Peyer's patch (tissue), 4 donors: ENCODE measurements at regions not wholly inside any gene's neighbourhood (a gene's known extent, or its start where the extent isn't known, plus 50 kb on each side); places are given as distances from the start of the nearest gene placed in this dataset.

Experiments
- DNase-seq, 3 donors: peaks; one replicate each; pipeline ENCODE4 v3.0.0-alpha.2; 2017 to 2019
- H3K27ac ChIP-seq, 4 donors: fragments of 200-600 bp; sonication (generic); one replicate each; pipeline ENCODE4 v1.5.1; 2016 to 2019
- H3K27me3 ChIP-seq, 2 donors: fragments of 200-600 bp; sonication (generic); one replicate each; pipeline ENCODE4 v1.5.1; 2019
- H3K36me3 ChIP-seq, 3 donors: fragments of 200-600 bp; sonication (generic); one replicate each; pipeline ENCODE4 v1.5.1; 2016 to 2019
- H3K4me1 ChIP-seq, 4 donors: fragments of 200-600 bp; sonication (generic); one replicate each; pipeline ENCODE4 v1.5.1; 2016 to 2019
- H3K4me3 ChIP-seq, 4 donors: fragments of 200-600 bp; sonication (generic); 1 replicate in 3 of 4; 2 replicates in 1 of 4; pipeline ENCODE4 v1.5.1; 2016 to 2019; ENCODE audit warnings: mild to moderate bottlenecking in 1 of 4
- H3K9me3 ChIP-seq, 4 donors: fragments of 200-600 bp; sonication (generic); one replicate each; pipeline ENCODE4 v1.5.1; 2016 to 2019; ENCODE audit warnings: mild to moderate bottlenecking in 1 of 4
- CTCF ChIP-seq, 6 experiments: fragments of 450-650 bp in 4 of 6; fragments of 200-600 bp in 2 of 6; sonication (generic) in 1 of 6; IDR thresholded peaks; one replicate each; pipeline ENCODE4 v1.5.1; 2017 to 2019; ENCODE audit warnings: antibody characterized with exemption in 6 of 6, mild to moderate bottlenecking in 3 of 6, moderate library complexity in 1 of 6
- POLR2A ChIP-seq, 2 donors: fragments of 450-650 bp; IDR thresholded peaks; one replicate each; pipeline ENCODE4 v1.5.1; 2017; ENCODE audit warnings: antibody characterized with exemption in 2 of 2, mild to moderate bottlenecking in 2 of 2, moderate library complexity in 2 of 2

- H3K4me1 ChIP-seq, result no peaks in the 10 kb centered on the region
- H3K27ac ChIP-seq, result no peak overlapping the region
- DNase-seq, result no peak
- TF ChIP-seq CTCF (IDR thresholded peaks at IDR 0.05), result no peak
- TF ChIP-seq POLR2A (IDR thresholded peaks at IDR 0.05), result no peak
- H3K27me3 ChIP-seq, result no peaks in the 10 kb centered on the region
- H3K9me3 ChIP-seq, result no peaks in the 10 kb centered on the region
- no peaks in the 10 kb centered on the region for H3K36me3 ChIP-seq
- H3K4me3 ChIP-seq, result no peak overlapping the region
Observed at GRCh38 chr4:83692028-83692427, 156.1 kb downstream of the GPAT3 start.

- Histone ChIP-seq H3K36me3 (no peaks in the 10 kb centered on the region), H3K27me3 (no peaks in the 10 kb centered on the region), H3K9me3 (no peaks in the 10 kb centered on the region), H3K27ac (no peak overlapping the region), H3K4me3 (no peak overlapping the region), H3K4me1 (no peaks in the 10 kb centered on the region)
- no peak for DNase-seq
- no peak for TF ChIP-seq POLR2A (IDR thresholded peaks at IDR 0.05)
- TF ChIP-seq CTCF (IDR thresholded peaks at IDR 0.05), result no peak
Observed at GRCh38 chr4:83686166-83686565, 150.3 kb downstream of the GPAT3 start.

- Histone ChIP-seq H3K27ac (no peak overlapping the region), H3K36me3 (no peaks in the 10 kb centered on the region), H3K27me3 (no peaks in the 10 kb centered on the region), H3K4me1 (no peaks in the 10 kb centered on the region), H3K4me3 (no peak overlapping the region), H3K9me3 (no peaks in the 10 kb centered on the region)
- no peak for TF ChIP-seq CTCF (IDR thresholded peaks at IDR 0.05)
- no peak for TF ChIP-seq POLR2A (IDR thresholded peaks at IDR 0.05)
- DNase-seq, result no peak
Observed at GRCh38 chr4:83679692-83680091, 143.8 kb downstream of the GPAT3 start.

- Histone ChIP-seq H3K27me3 (no peaks in the 10 kb centered on the region), H3K36me3 (no peaks in the 10 kb centered on the region), H3K4me1 (no peaks in the 10 kb centered on the region), H3K4me3 (no peak overlapping the region), H3K27ac (no peak overlapping the region), H3K9me3 (no peaks in the 10 kb centered on the region)
- TF ChIP-seq POLR2A (IDR thresholded peaks at IDR 0.05), result no peak
- TF ChIP-seq CTCF (IDR thresholded peaks at IDR 0.05), result no peak
- no peak for DNase-seq
Observed at GRCh38 chr4:83679254-83679653, 143.3 kb downstream of the GPAT3 start.

- no peak for DNase-seq
- no peaks in the 10 kb centered on the region for H3K4me1 ChIP-seq
- no peak overlapping the region for H3K27ac ChIP-seq
- H3K36me3 ChIP-seq, result no peaks in the 10 kb centered on the region
- H3K27me3 ChIP-seq, result no peaks in the 10 kb centered on the region
- H3K4me3 ChIP-seq, result no peak overlapping the region
- H3K9me3 ChIP-seq, result no peaks in the 10 kb centered on the region
- no peak for TF ChIP-seq CTCF (IDR thresholded peaks at IDR 0.05)
- TF ChIP-seq POLR2A (IDR thresholded peaks at IDR 0.05), result no peak
Observed at GRCh38 chr4:83677656-83678055, 141.7 kb downstream of the GPAT3 start.

GRCh38 chr4:83664741-83665140 is 128.8 kb downstream of the GPAT3 start:
- Histone ChIP-seq H3K27ac (no peak overlapping the region), H3K27me3 (no peaks in the 10 kb centered on the region), H3K4me3 (no peak overlapping the region), H3K4me1 (no peaks in the 10 kb centered on the region), H3K9me3 (no peaks in the 10 kb centered on the region), H3K36me3 (no peaks in the 10 kb centered on the region)
- DNase-seq, result no peak
- TF ChIP-seq CTCF (IDR thresholded peaks at IDR 0.05) (no peak), POLR2A (IDR thresholded peaks at IDR 0.05) (no peak)
